ENCODE measurements at regions not wholly inside any gene's neighbourhood (a gene's known extent, or its start where the extent isn't known, plus 50 kb on each side); places are given as distances from the start of the nearest gene placed in this dataset.

DNA sequence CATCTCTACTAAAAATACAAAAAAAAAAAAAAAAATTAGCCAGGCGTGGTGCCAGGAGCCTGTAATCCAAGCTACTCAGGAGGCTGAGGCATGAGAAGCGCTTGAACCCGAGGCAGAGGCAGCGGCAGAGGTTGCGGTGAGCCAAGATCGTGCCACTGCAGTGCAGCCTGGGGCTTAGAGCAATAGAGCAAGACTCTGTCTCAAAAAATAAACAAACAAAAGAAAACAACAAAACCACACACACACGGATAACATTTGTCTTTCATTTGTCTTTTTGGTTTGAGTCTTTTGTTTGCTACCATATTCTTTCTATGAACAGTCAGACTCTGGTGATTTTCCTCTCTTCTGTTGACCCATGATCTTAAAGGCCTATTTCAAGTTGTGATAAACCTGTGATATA lies 1168.3 kb upstream of the WWC1 start:
- TF ChIP-seq, protein P1, sequence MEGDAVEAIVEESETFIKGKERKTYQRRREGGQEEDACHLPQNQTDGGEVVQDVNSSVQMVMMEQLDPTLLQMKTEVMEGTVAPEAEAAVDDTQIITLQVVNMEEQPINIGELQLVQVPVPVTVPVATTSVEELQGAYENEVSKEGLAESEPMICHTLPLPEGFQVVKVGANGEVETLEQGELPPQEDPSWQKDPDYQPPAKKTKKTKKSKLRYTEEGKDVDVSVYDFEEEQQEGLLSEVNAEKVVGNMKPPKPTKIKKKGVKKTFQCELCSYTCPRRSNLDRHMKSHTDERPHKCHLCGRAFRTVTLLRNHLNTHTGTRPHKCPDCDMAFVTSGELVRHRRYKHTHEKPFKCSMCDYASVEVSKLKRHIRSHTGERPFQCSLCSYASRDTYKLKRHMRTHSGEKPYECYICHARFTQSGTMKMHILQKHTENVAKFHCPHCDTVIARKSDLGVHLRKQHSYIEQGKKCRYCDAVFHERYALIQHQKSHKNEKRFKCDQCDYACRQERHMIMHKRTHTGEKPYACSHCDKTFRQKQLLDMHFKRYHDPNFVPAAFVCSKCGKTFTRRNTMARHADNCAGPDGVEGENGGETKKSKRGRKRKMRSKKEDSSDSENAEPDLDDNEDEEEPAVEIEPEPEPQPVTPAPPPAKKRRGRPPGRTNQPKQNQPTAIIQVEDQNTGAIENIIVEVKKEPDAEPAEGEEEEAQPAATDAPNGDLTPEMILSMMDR (IDR thresholded peaks at IDR 0.05; ENCODE audit: insufficient read depth, low read length, poor library complexity, severe bottlenecking) = no peak
- Histone ChIP-seq H3K36me3 (ENCODE audit: control insufficient read depth, insufficient read depth, low read length) (no peaks in the 10 kb centered on the region), H3K4me3 (ENCODE audit: low read depth, low read length) (no peak overlapping the region), H3K27me3 (ENCODE audit: control insufficient read depth, insufficient read depth, low read length) (no peaks in the 10 kb centered on the region)
- no peak for DNase-seq (ENCODE audit: low read depth)

DNA sequence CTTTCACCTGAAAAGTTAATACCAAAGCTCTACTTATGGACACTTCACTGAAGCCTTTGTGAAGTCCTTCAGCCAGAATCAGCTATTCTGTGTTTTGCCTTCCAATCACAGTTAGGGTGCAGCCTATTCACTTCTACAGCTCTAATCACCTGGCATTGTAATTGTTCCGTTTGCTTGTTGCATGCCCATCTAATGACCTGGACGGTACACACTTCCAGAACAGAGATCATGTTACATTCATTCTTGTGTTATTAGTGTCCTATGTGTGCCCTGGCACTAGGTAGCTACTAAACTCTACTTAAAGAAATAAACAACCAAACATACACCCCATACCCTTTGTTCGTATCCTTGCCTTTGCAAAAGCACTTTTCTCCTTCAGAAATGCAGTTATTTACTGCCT lies 1162.9 kb upstream of the WWC1 start:
- TF ChIP-seq, protein P1 (IDR thresholded peaks at IDR 0.05; ENCODE audit: insufficient read depth, low read length, poor library complexity, severe bottlenecking) = no peak
- Histone ChIP-seq H3K4me3 (ENCODE audit: low read depth, low read length) (no peak overlapping the region), H3K36me3 (ENCODE audit: control insufficient read depth, insufficient read depth, low read length) (no peaks in the 10 kb centered on the region), H3K27me3 (ENCODE audit: control insufficient read depth, insufficient read depth, low read length) (no peaks in the 10 kb centered on the region)
- no peak for DNase-seq (ENCODE audit: low read depth)

DNA sequence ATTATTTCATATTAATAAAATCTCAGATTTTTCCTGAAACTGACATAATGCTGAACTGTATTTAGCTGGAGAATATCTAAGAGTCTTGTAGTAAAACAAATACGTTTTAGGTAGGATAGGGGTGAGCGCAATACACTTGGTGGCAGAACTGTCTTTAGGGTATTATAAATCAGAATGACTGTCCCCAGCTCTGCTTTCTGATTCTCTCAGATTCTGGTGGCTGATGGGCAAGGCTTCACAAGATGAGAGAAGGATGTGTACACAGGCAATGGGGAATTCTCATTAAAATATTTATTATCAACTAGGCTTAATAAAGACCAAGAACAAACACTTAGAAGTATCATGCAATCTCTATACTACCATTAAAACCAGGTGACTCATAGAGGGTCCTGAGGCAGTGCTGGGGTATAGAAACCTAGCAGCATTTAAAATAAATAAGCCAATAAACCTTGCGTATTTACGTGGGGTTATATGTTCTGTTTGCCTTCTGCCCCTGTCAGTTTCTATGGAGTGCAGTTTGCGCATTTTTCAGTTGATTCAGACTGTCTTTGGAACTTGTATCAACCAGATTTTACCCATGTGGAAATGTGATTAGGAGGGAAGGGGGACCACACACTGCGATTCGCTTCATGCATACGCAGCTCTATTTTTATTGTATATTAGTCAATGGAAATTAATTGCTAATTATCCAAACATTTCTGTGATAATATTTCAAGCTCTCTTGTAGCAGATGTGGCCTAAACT lies 1150.7 kb upstream of the WWC1 start:
- TF ChIP-seq, protein P1 (IDR thresholded peaks at IDR 0.05; ENCODE audit: insufficient read depth, low read length, poor library complexity, severe bottlenecking) = no peak
- no peaks in the 10 kb centered on the region for H3K36me3 ChIP-seq (ENCODE audit: control insufficient read depth, insufficient read depth, low read length)
- DNase-seq (ENCODE audit: low read depth) = no peak
- no peaks in the 10 kb centered on the region for H3K27me3 ChIP-seq (ENCODE audit: control insufficient read depth, insufficient read depth, low read length)
- no peak overlapping the region for H3K4me3 ChIP-seq (ENCODE audit: low read depth, low read length)

DNA sequence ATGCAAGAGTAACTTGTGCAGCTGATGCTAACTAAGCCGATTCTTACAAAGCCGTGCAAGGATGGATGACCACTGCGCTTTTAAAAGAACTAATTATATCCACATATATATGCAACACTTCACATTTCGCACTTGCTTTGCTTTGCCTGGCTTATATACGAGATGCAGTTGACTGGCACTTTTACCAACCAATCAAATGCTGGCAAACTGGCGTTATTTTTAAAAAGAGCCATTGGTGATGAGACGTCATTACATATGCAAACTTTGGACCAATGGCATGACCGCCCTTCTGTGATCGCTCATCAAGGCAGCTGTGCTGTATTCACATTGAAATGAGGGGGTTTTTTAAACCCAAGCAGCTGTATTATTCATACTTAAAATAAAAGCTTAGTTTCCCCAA lies 1147.7 kb upstream of the WWC1 start:
- H3K36me3 ChIP-seq (ENCODE audit: control insufficient read depth, insufficient read depth, low read length) = no peaks in the 10 kb centered on the region
- no peak overlapping the region for H3K4me3 ChIP-seq (ENCODE audit: low read depth, low read length)
- DNase-seq (ENCODE audit: low read depth) = no peak
- TF ChIP-seq, protein P1 (IDR thresholded peaks at IDR 0.05; ENCODE audit: insufficient read depth, low read length, poor library complexity, severe bottlenecking) = no peak
- no peaks in the 10 kb centered on the region for H3K27me3 ChIP-seq (ENCODE audit: control insufficient read depth, insufficient read depth, low read length)

DNA sequence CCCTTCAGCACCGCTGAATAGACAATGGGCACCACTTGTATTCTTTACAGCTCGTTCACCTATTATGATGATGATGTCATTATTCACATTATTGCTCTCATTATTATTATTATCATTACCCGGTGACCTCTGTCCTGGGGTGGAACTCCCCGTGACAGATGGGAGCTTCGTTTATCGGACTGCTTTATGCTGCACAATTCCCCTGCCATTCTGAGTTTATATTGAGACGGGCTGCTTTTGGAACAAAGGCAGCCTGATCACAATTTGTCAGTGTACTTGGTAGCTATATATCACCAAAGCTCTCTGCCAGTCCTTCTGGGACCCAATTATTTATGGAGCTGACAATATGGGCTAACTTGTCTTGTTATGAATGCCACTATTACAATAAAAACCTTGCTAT lies 1145.6 kb upstream of the WWC1 start:
- no peak overlapping the region for H3K4me3 ChIP-seq (ENCODE audit: low read depth, low read length)
- TF ChIP-seq, protein P1 (IDR thresholded peaks at IDR 0.05; ENCODE audit: insufficient read depth, low read length, poor library complexity, severe bottlenecking) = no peak
- H3K27me3 ChIP-seq (ENCODE audit: control insufficient read depth, insufficient read depth, low read length) = no peaks in the 10 kb centered on the region
- no peaks in the 10 kb centered on the region for H3K36me3 ChIP-seq (ENCODE audit: control insufficient read depth, insufficient read depth, low read length)
- no peak for DNase-seq (ENCODE audit: low read depth)

DNA sequence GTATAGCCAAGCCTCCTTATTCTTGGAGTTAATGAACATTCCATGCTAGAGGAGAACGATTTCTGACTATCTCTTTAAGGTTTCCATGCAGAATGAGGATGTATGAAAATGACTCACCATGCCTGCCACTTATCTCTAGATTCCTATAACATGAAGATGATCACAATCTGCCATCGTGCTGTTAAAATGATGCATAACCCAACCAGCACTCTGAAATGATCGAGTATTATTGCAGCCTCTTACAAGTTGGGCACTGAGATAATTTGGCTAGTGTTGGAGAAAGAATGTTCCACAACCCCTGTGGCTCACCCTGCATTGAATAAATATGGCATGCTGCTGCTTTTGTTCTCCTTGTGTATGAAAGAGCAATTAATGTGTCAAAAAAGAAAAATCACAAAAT lies 1143.6 kb upstream of the WWC1 start:
- H3K36me3 ChIP-seq (ENCODE audit: control insufficient read depth, insufficient read depth, low read length) = no peaks in the 10 kb centered on the region
- no peak overlapping the region for H3K4me3 ChIP-seq (ENCODE audit: low read depth, low read length)
- no peak for DNase-seq (ENCODE audit: low read depth)
- no peaks in the 10 kb centered on the region for H3K27me3 ChIP-seq (ENCODE audit: control insufficient read depth, insufficient read depth, low read length)
- TF ChIP-seq, protein P1 (IDR thresholded peaks at IDR 0.05; ENCODE audit: insufficient read depth, low read length, poor library complexity, severe bottlenecking) = no peak

All from kidney epithelial cell (primary cell).